Neural progenitor cell (in vitro differentiated cells): ENCODE measurements at regions not wholly inside any gene's neighbourhood (a gene's known extent, or its start where the extent isn't known, plus 50 kb on each side); places are given as distances from the start of the nearest gene placed in this dataset.

Experiments used
- DNase-seq: peaks from one replicate; pipeline ENCODE4 v3.0.0-alpha.2; 2016; ENCODE audit warnings: low spot score
- H2AFZ ChIP-seq: fragments of 200-600 bp; sonication (generic); replicated peaks from 2 replicates; pipeline ENCODE4 v1.6.1; 2016; ENCODE audit warnings: antibody characterized with exemption
- H3F3A ChIP-seq: fragments of 200-600 bp; sonication (generic); 2 replicates; pipeline ENCODE4 v1.6.1; 2016; ENCODE audit warnings: antibody characterized with exemption, low read depth
- H3K27ac ChIP-seq: fragments of 200-600 bp; sonication (generic); 2 replicates; pipeline ENCODE4 v1.5.1; 2016; ENCODE audit warnings: mild to moderate bottlenecking
- H3K27me3 ChIP-seq: fragments of 200-600 bp; sonication (generic); 2 replicates; pipeline ENCODE4 v1.6.1; 2016; ENCODE audit warnings: mild to moderate bottlenecking, moderate library complexity
- H3K36me3 ChIP-seq: fragments of 200-600 bp; sonication (generic); 2 replicates; pipeline ENCODE4 v1.5.1; 2016
- H3K4me1 ChIP-seq: fragments of 200-600 bp; sonication (generic); 2 replicates; pipeline ENCODE4 v1.6.1; 2016; ENCODE audit warnings: mixed run types
- H3K4me2 ChIP-seq: fragments of 200-600 bp; sonication (generic); 2 replicates; pipeline ENCODE4 v1.6.1; 2016
- H3K4me3 ChIP-seq: fragments of 200-600 bp; sonication (generic); 2 replicates; pipeline ENCODE4 v1.5.1; 2016
- H3K79me2 ChIP-seq: fragments of 200-600 bp; sonication (generic); 2 replicates; pipeline ENCODE4 v1.6.1; 2016; ENCODE audit warnings: low read depth
- H3K9ac ChIP-seq: fragments of 200-600 bp; sonication (generic); 2 replicates; pipeline ENCODE4 v1.6.1; 2016
- H3K9me3 ChIP-seq: fragments of 200-600 bp; sonication (generic); 2 replicates; pipeline ENCODE4 v1.5.1; 2016; ENCODE audit warnings: low read depth
- H4K20me1 ChIP-seq: fragments of 200-600 bp; sonication (generic); 2 replicates; pipeline ENCODE4 v1.6.1; 2016; ENCODE audit warnings: low read depth
- H3K27ac Mint-ChIP-seq: 3 replicates; pipeline ENCODE4 v1.8.0; 2021; ENCODE audit warnings: mixed read lengths
- H3K27me3 Mint-ChIP-seq: 2 replicates; pipeline ENCODE4 v1.8.0; 2022; ENCODE audit warnings: low read depth, mild to moderate bottlenecking, inconsistent platforms, moderate library complexity, mixed read lengths; ENCODE audit not compliant: insufficient read depth
- H3K36me3 Mint-ChIP-seq: 3 replicates; pipeline ENCODE4 v1.8.0; 2021; ENCODE audit warnings: mixed read lengths
- H3K4me1 Mint-ChIP-seq: 3 replicates; pipeline ENCODE4 v1.8.0; 2021; ENCODE audit warnings: mixed read lengths
- H3K4me3 Mint-ChIP-seq: 3 replicates; pipeline ENCODE4 v1.8.0; 2021; ENCODE audit warnings: mild to moderate bottlenecking, moderate library complexity, mixed read lengths
- H3K9me3 Mint-ChIP-seq: 3 replicates; pipeline ENCODE4 v1.8.0; 2020; ENCODE audit warnings: mixed read lengths
- CTCF ChIP-seq: fragments of 200-600 bp; sonication (generic); IDR thresholded peaks from 2 replicates; pipeline ENCODE4 v1.5.1; 2017; ENCODE audit warnings: antibody characterized with exemption, mild to moderate bottlenecking
- EZH2 ChIP-seq: fragments of 200-600 bp; sonication (generic); IDR thresholded peaks from 2 replicates; pipeline ENCODE4 v1.6.1; 2017; ENCODE audit warnings: antibody characterized with exemption, mild to moderate bottlenecking, moderate library complexity
- EZH2phosphoT487 ChIP-seq: fragments of 200-600 bp; sonication (generic); IDR thresholded peaks from 2 replicates; pipeline ENCODE4 v1.6.1; 2017; ENCODE audit warnings: antibody characterized with exemption

- Histone ChIP-seq H3K79me2 (no peaks in the 10 kb centered on the region), H3K4me2 (no peak overlapping the region), H3K27ac (no peak overlapping the region), H2AFZ (no peak overlapping the region), H3K9me3 (no peaks in the 10 kb centered on the region), H3K36me3 (no peaks in the 10 kb centered on the region), H3K9ac (no peak overlapping the region), H3K27me3 (no peaks in the 10 kb centered on the region), H3K4me3 (no peak overlapping the region), H4K20me1 (no peaks in the 10 kb centered on the region), H3F3A (no peaks in the 10 kb centered on the region), H3K4me1 (no peaks in the 10 kb centered on the region)
- Mint-ChIP-seq H3K27ac (peak overlapping the region; percentile 3), H3K9me3 (peaks cover 7% of the 10 kb centered on the region), H3K4me3 (no peak overlapping the region), H3K27me3 (no peaks in the 10 kb centered on the region), H3K4me1 (no peaks in the 10 kb centered on the region), H3K36me3 (no peaks in the 10 kb centered on the region)
- TF ChIP-seq EZH2phosphoT487 = no peak
- TF ChIP-seq CTCF = no peak
- no peak for TF ChIP-seq EZH2
- DNase-seq = no peak
Measured at GRCh38 chr6:145036236-145036635, 699.1 kb downstream of the EPM2A start.

- peaks cover 7% of the 10 kb centered on the region for H3K9me3 Mint-ChIP-seq
- no peaks in the 10 kb centered on the region for H3K9me3 ChIP-seq
- no peak overlapping the region for H3K4me3 Mint-ChIP-seq
- no peaks in the 10 kb centered on the region for H3F3A ChIP-seq
- no peaks in the 10 kb centered on the region for H3K36me3 Mint-ChIP-seq
- no peaks in the 10 kb centered on the region for H3K36me3 ChIP-seq
- no peaks in the 10 kb centered on the region for H3K4me1 Mint-ChIP-seq
- no peak for TF ChIP-seq EZH2
- no peak for TF ChIP-seq CTCF
- TF ChIP-seq EZH2phosphoT487 = no peak
- no peaks in the 10 kb centered on the region for H3K4me1 ChIP-seq
- no peaks in the 10 kb centered on the region for H3K79me2 ChIP-seq
- H4K20me1 ChIP-seq = no peaks in the 10 kb centered on the region
- H3K9ac ChIP-seq = no peak overlapping the region
- no peak overlapping the region for H3K4me2 ChIP-seq
- H2AFZ ChIP-seq = no peak overlapping the region
- H3K4me3 ChIP-seq = no peak overlapping the region
- no peak overlapping the region for H3K27ac ChIP-seq
- DNase-seq = no peak
- no peaks in the 10 kb centered on the region for H3K27me3 Mint-ChIP-seq
- H3K27me3 ChIP-seq = no peaks in the 10 kb centered on the region
- no peak overlapping the region for H3K27ac Mint-ChIP-seq
Measured at GRCh38 chr6:145036848-145037567, 698.3 kb downstream of the EPM2A start.

- Mint-ChIP-seq H3K9me3 (peaks cover 4% of the 10 kb centered on the region), H3K4me1 (peaks cover 6% of the 10 kb centered on the region), H3K27me3 (no peaks in the 10 kb centered on the region), H3K4me3 (no peak overlapping the region), H3K36me3 (no peaks in the 10 kb centered on the region), H3K27ac (no peak overlapping the region)
- H3K9me3 ChIP-seq = no peaks in the 10 kb centered on the region
- H3K79me2 ChIP-seq = no peaks in the 10 kb centered on the region
- no peaks in the 10 kb centered on the region for H3F3A ChIP-seq
- no peak overlapping the region for H3K27ac ChIP-seq
- H3K4me3 ChIP-seq = no peak overlapping the region
- H3K4me2 ChIP-seq = no peak overlapping the region
- no peak for DNase-seq
- H3K9ac ChIP-seq = no peak overlapping the region
- no peak overlapping the region for H2AFZ ChIP-seq
- H3K4me1 ChIP-seq = peaks cover 8% of the 10 kb centered on the region
- no peaks in the 10 kb centered on the region for H3K36me3 ChIP-seq
- no peaks in the 10 kb centered on the region for H4K20me1 ChIP-seq
- H3K27me3 ChIP-seq = no peaks in the 10 kb centered on the region
- TF ChIP-seq EZH2 = no peak
- no peak for TF ChIP-seq EZH2phosphoT487
- TF ChIP-seq CTCF = peak; percentile 25
Measured at GRCh38 chr6:145042559-145042958, 692.8 kb downstream of the EPM2A start.
